DMS114 treated with DMSO at 0.1 percent for 48 hours (cell line): ENCODE measurements at regions not wholly inside any gene's neighbourhood (a gene's known extent, or its start where the extent isn't known, plus 50 kb on each side); places are given as distances from the start of the nearest gene placed in this dataset.
"Not testable (repeated sequence)": the region's sequence is repeated elsewhere in the genome, so short reads cannot be mapped to it uniquely, and the experiment has no call there.

ENCODE experiments used
- DNase-seq: peaks from one replicate; lab custom pipeline; 2025; ENCODE audit not compliant: unreplicated experiment; lab: John Stamatoyannopoulos, UW

- no peak for DNase-seq
Observed at GRCh38 chr11:134497586-134497985, 85.5 kb upstream of the B3GAT1 start.

GRCh38 chr11:134496058-134496457 lies 84.0 kb upstream of the B3GAT1 start:
- DNase-seq, result not testable (repeated sequence)

- DNase-seq, result not testable (repeated sequence)
Observed at GRCh38 chr11:134494395-134494794, 82.4 kb upstream of the B3GAT1 start.

GRCh38 chr11:134492411-134492810 lies 80.4 kb upstream of the B3GAT1 start:
- DNase-seq, result not testable (repeated sequence)

GRCh38 chr11:134489728-134490127 lies 77.7 kb upstream of the B3GAT1 start:
- no peak for DNase-seq

- no peak for DNase-seq
Observed at GRCh38 chr11:134488913-134489312, 76.9 kb upstream of the B3GAT1 start.

GRCh38 chr11:134488512-134488911 lies 76.5 kb upstream of the B3GAT1 start:
- DNase-seq, result no peak

- no peak for DNase-seq
Observed at GRCh38 chr11:134487696-134488095, 75.7 kb upstream of the B3GAT1 start.

- no peak for DNase-seq
Observed at GRCh38 chr11:134486704-134487103, 74.7 kb upstream of the B3GAT1 start.

GRCh38 chr11:134486106-134486505 lies 74.1 kb upstream of the B3GAT1 start:
- no peak for DNase-seq

GRCh38 chr11:134485316-134485715 lies 73.3 kb upstream of the B3GAT1 start:
- no peak for DNase-seq

- DNase-seq, result no peak
Observed at GRCh38 chr11:134483857-134484256, 71.8 kb upstream of the B3GAT1 start.

- DNase-seq, result no peak
Observed at GRCh38 chr11:134483291-134483690, 71.2 kb upstream of the B3GAT1 start.

GRCh38 chr11:134482865-134483264 lies 70.8 kb upstream of the B3GAT1 start:
- DNase-seq, result no peak

- DNase-seq, result no peak
Observed at GRCh38 chr11:134481933-134482527, 70.0 kb upstream of the B3GAT1 start.

- no peak for DNase-seq
Observed at GRCh38 chr11:134481135-134481534, 69.1 kb upstream of the B3GAT1 start.

GRCh38 chr11:134480136-134480712 lies 68.2 kb upstream of the B3GAT1 start:
- no peak for DNase-seq

GRCh38 chr11:134479206-134480135 lies 67.4 kb upstream of the B3GAT1 start:
- no peak for DNase-seq

GRCh38 chr11:134478611-134479010 lies 66.6 kb upstream of the B3GAT1 start:
- no peak for DNase-seq

- DNase-seq, result no peak
Observed at GRCh38 chr11:134478176-134478575, 66.1 kb upstream of the B3GAT1 start.

GRCh38 chr11:134477486-134477885 lies 65.4 kb upstream of the B3GAT1 start:
- DNase-seq, result no peak

- DNase-seq, result no peak
Observed at GRCh38 chr11:134476435-134477021, 64.5 kb upstream of the B3GAT1 start.
